ENCODE measurements at regions not wholly inside any gene's neighbourhood (a gene's known extent, or its start where the extent isn't known, plus 50 kb on each side); places are given as distances from the start of the nearest gene placed in this dataset.
"Not testable (repeated sequence)": the region's sequence is repeated elsewhere in the genome, so short reads cannot be mapped to it uniquely, and the experiment has no call there.

- H3K9me3 Mint-ChIP-seq (ENCODE audit: unreplicated experiment): no peaks in the 10 kb centered on the region
- H3K4me3 Mint-ChIP-seq (ENCODE audit: unreplicated experiment): no peak overlapping the region
- H3K27ac Mint-ChIP-seq (ENCODE audit: unreplicated experiment): no peak overlapping the region
- TF ChIP-seq CTCF (IDR thresholded peaks at IDR 0.05; ENCODE audit: partially characterized antibody, unreplicated experiment): no peak
- H3K4me1 Mint-ChIP-seq (ENCODE audit: low read depth, unreplicated experiment): no peaks in the 10 kb centered on the region
- no peaks in the 10 kb centered on the region for H3K27me3 Mint-ChIP-seq (ENCODE audit: unreplicated experiment)
- DNase-seq: no peak
- no peaks in the 10 kb centered on the region for H3K36me3 Mint-ChIP-seq (ENCODE audit: unreplicated experiment)
Measured at GRCh38 chr6:164962805-164963204, 346.6 kb downstream of the C6orf118 start.

GRCh38 chr6:164947164-164947563, 362.2 kb downstream of the C6orf118 start:
- peaks cover 3% of the 10 kb centered on the region for H3K9me3 Mint-ChIP-seq (ENCODE audit: unreplicated experiment)

GRCh38 chr6:164942271-164942670, 367.1 kb downstream of the C6orf118 start:
- peaks cover 6% of the 10 kb centered on the region for H3K36me3 Mint-ChIP-seq (ENCODE audit: unreplicated experiment)
- no peak overlapping the region for H3K27ac Mint-ChIP-seq (ENCODE audit: unreplicated experiment)
- H3K4me1 Mint-ChIP-seq (ENCODE audit: low read depth, unreplicated experiment): peaks cover 4% of the 10 kb centered on the region
- TF ChIP-seq CTCF (IDR thresholded peaks at IDR 0.05; ENCODE audit: partially characterized antibody, unreplicated experiment): no peak
- no peak overlapping the region for H3K4me3 Mint-ChIP-seq (ENCODE audit: unreplicated experiment)
- DNase-seq: no peak
- H3K9me3 Mint-ChIP-seq (ENCODE audit: unreplicated experiment): peaks cover 2% of the 10 kb centered on the region
- H3K27me3 Mint-ChIP-seq (ENCODE audit: unreplicated experiment): no peaks in the 10 kb centered on the region

More at GRCh38 chr6:164947164-164947563, 362.2 kb downstream of the C6orf118 start:
- no peak overlapping the region for H3K4me3 Mint-ChIP-seq (ENCODE audit: unreplicated experiment)
- H3K36me3 Mint-ChIP-seq (ENCODE audit: unreplicated experiment): no peaks in the 10 kb centered on the region
- H3K4me1 Mint-ChIP-seq (ENCODE audit: low read depth, unreplicated experiment): peaks cover 4% of the 10 kb centered on the region
- H3K27me3 Mint-ChIP-seq (ENCODE audit: unreplicated experiment): no peaks in the 10 kb centered on the region
- TF ChIP-seq CTCF (IDR thresholded peaks at IDR 0.05; ENCODE audit: partially characterized antibody, unreplicated experiment): no peak
- no peak overlapping the region for H3K27ac Mint-ChIP-seq (ENCODE audit: unreplicated experiment)
- DNase-seq: peak; percentile 67

- H3K36me3 Mint-ChIP-seq (ENCODE audit: unreplicated experiment); H3K9me3 Mint-ChIP-seq (ENCODE audit: unreplicated experiment); H3K27ac Mint-ChIP-seq (ENCODE audit: unreplicated experiment); H3K4me3 Mint-ChIP-seq (ENCODE audit: unreplicated experiment); DNase-seq; H3K27me3 Mint-ChIP-seq (ENCODE audit: unreplicated experiment); H3K4me1 Mint-ChIP-seq (ENCODE audit: low read depth, unreplicated experiment): not testable (repeated sequence)
Measured at GRCh38 chr6:164933238-164933794, 376.1 kb downstream of the C6orf118 start.

- Mint-ChIP-seq H3K9me3 (ENCODE audit: unreplicated experiment) (peaks cover 1% of the 10 kb centered on the region), H3K27me3 (ENCODE audit: unreplicated experiment) (peaks cover 2% of the 10 kb centered on the region), H3K36me3 (ENCODE audit: unreplicated experiment) (no peaks in the 10 kb centered on the region), H3K4me1 (ENCODE audit: low read depth, unreplicated experiment) (peaks cover 6% of the 10 kb centered on the region), H3K4me3 (ENCODE audit: unreplicated experiment) (no peak overlapping the region), H3K27ac (ENCODE audit: unreplicated experiment) (no peak overlapping the region)
- no peak for TF ChIP-seq CTCF (IDR thresholded peaks at IDR 0.05; ENCODE audit: partially characterized antibody, unreplicated experiment)
- DNase-seq: no peak
Measured at GRCh38 chr6:164929408-164929977, 379.9 kb downstream of the C6orf118 start.
